Ishikawa (cell line): ENCODE measurements at regions not wholly inside any gene's neighbourhood (a gene's known extent, or its start where the extent isn't known, plus 50 kb on each side); places are given as distances from the start of the nearest gene placed in this dataset.

Source experiments
- CEBPB ChIP-seq: IDR thresholded peaks from 2 replicates; pipeline ENCODE4 v1.6.1; 2012
- EP300 ChIP-seq: IDR thresholded peaks from 2 replicates; pipeline ENCODE4 v1.6.1; 2012; ENCODE audit warnings: borderline replicate concordance
- NFIC ChIP-seq: IDR thresholded peaks from 2 replicates; pipeline ENCODE4 v1.6.1; 2012
- TAF1 ChIP-seq: IDR thresholded peaks from 2 replicates; pipeline ENCODE4 v1.6.1; 2012; ENCODE audit warnings: low read depth, mild to moderate bottlenecking

GRCh38 chr18:51438797-51439350 is 241.4 kb upstream of the MEX3C start:
- no peak for TF ChIP-seq CEBPB
- TF ChIP-seq EP300, result no peak
- TF ChIP-seq TAF1, result no peak
- no peak for TF ChIP-seq NFIC
